ENCODE measurements at regions not wholly inside any gene's neighbourhood (a gene's known extent, or its start where the extent isn't known, plus 50 kb on each side); places are given as distances from the start of the nearest gene placed in this dataset.
"Not testable (repeated sequence)": the region's sequence is repeated elsewhere in the genome, so short reads cannot be mapped to it uniquely, and the experiment has no call there.

DNA sequence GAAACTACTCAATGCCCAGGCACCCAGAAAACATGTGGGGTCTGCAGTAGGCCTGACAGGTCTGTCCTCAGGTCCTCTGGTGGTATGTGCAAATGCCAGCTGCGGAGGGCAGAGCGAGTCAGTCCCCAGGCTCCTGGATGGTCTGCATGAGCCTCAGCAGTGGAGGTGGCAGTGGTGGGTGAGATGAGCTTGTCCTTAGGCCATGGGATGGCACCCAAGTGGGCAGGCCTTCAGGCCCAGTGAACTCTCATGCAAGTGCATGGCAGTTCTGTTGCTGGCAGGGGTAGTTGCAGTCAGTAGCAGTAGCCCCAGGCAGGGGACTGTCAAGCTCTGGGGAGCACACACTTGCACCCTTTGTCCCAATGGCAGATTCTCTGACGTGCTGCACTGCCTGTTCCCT is 106.3 kb upstream of the ANXA10 start:
- H3K36me3 Mint-ChIP-seq (ENCODE audit: low read depth, unreplicated experiment), result no peaks in the 10 kb centered on the region
- no peaks in the 10 kb centered on the region for H3K79me2 ChIP-seq (ENCODE audit: insufficient read depth, low read length)
- no peaks in the 10 kb centered on the region for H3K27me3 Mint-ChIP-seq (ENCODE audit: low read depth, unreplicated experiment)
- H3K4me3 ChIP-seq (ENCODE audit: insufficient read depth, low read depth, low read length), result no peak overlapping the region
- H3K4me2 ChIP-seq (ENCODE audit: low read length), result no peak overlapping the region
- H2AFZ ChIP-seq (ENCODE audit: low read depth, low read length), result no peak overlapping the region
- H3K4me3 Mint-ChIP-seq (ENCODE audit: unreplicated experiment), result no peak overlapping the region
- TF ChIP-seq, protein P1, sequence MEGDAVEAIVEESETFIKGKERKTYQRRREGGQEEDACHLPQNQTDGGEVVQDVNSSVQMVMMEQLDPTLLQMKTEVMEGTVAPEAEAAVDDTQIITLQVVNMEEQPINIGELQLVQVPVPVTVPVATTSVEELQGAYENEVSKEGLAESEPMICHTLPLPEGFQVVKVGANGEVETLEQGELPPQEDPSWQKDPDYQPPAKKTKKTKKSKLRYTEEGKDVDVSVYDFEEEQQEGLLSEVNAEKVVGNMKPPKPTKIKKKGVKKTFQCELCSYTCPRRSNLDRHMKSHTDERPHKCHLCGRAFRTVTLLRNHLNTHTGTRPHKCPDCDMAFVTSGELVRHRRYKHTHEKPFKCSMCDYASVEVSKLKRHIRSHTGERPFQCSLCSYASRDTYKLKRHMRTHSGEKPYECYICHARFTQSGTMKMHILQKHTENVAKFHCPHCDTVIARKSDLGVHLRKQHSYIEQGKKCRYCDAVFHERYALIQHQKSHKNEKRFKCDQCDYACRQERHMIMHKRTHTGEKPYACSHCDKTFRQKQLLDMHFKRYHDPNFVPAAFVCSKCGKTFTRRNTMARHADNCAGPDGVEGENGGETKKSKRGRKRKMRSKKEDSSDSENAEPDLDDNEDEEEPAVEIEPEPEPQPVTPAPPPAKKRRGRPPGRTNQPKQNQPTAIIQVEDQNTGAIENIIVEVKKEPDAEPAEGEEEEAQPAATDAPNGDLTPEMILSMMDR (IDR thresholded peaks at IDR 0.05; ENCODE audit: insufficient read depth, low read depth, low read length), result no peak
- TF ChIP-seq EZH2 (IDR thresholded peaks at IDR 0.05; ENCODE audit: insufficient read depth, low read length), result no peak
- no peaks in the 10 kb centered on the region for H3K4me1 Mint-ChIP-seq (ENCODE audit: low read depth, unreplicated experiment)
- no peak for DNase-seq (ENCODE audit: low read depth)
- no peak overlapping the region for H3K27ac Mint-ChIP-seq (ENCODE audit: unreplicated experiment)
- peaks cover 9% of the 10 kb centered on the region for H3K9me3 Mint-ChIP-seq (ENCODE audit: unreplicated experiment)
- no peak for FAIRE-seq
- no peaks in the 10 kb centered on the region for H3K4me1 ChIP-seq (ENCODE audit: insufficient read depth, low read length)
- no peaks in the 10 kb centered on the region for H3K27me3 ChIP-seq (ENCODE audit: insufficient read depth, low read length)
- no peak overlapping the region for H3K9ac ChIP-seq (ENCODE audit: low read length)
- H3K36me3 ChIP-seq (ENCODE audit: insufficient read depth, low read length), result no peaks in the 10 kb centered on the region
- H3K27ac ChIP-seq (ENCODE audit: low read depth, low read length), result no peak overlapping the region
- H4K20me1 ChIP-seq (ENCODE audit: insufficient read depth, low read length), result no peaks in the 10 kb centered on the region
- H3K9me3 ChIP-seq (ENCODE audit: insufficient read depth, low read depth, low read length), result no peaks in the 10 kb centered on the region

DNA sequence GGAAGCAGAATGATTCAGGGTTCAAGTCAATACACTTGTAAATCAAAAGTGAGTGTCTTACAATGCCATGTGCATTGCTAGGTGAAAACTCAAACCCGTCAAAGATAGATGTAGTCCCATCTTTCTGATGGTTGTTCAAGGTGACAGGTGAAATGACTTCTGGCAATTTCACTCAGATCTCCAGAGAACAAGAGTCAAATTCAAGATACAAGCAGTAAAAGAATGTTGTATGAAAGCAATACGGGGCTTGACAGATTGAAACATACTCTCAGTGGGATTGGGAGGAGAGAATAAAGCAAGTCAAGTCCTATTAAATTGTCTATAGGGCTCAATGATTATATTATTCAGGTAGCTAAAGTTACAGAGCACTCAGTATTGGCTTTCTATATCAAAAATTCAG is 105.1 kb upstream of the ANXA10 start:
- H3K4me1 Mint-ChIP-seq (ENCODE audit: low read depth, unreplicated experiment), result no peaks in the 10 kb centered on the region
- peaks cover 9% of the 10 kb centered on the region for H3K9me3 Mint-ChIP-seq (ENCODE audit: unreplicated experiment)
- FAIRE-seq, result no peak

DNA sequence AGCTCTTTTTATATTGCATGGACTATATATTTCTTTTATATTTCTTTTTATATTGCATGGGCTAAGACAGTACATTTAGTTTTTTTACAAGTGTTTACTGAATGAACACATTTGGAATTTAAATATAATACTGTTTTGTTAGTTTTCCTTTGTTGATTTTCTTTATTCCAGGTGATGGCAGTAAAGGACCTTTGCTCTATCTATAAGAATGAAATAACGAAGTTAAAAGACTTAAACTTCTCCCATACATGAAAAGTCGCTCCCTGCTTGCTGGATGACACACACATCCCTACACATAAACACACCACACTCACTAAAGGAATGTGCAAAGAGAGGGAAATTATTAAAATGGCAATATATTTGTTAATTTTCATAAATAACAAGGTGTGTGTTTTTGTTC is 102.5 kb upstream of the ANXA10 start:
- Histone ChIP-seq H3K27ac (ENCODE audit: low read depth, low read length) (no peak overlapping the region), H3K79me2 (ENCODE audit: insufficient read depth, low read length) (no peaks in the 10 kb centered on the region), H4K20me1 (ENCODE audit: insufficient read depth, low read length) (no peaks in the 10 kb centered on the region), H3K4me1 (ENCODE audit: insufficient read depth, low read length) (no peaks in the 10 kb centered on the region), H3K27me3 (ENCODE audit: insufficient read depth, low read length) (no peaks in the 10 kb centered on the region), H3K9me3 (ENCODE audit: insufficient read depth, low read depth, low read length) (no peaks in the 10 kb centered on the region), H2AFZ (ENCODE audit: low read depth, low read length) (no peak overlapping the region), H3K36me3 (ENCODE audit: insufficient read depth, low read length) (no peaks in the 10 kb centered on the region), H3K9ac (ENCODE audit: low read length) (no peak overlapping the region), H3K4me3 (ENCODE audit: insufficient read depth, low read depth, low read length) (no peak overlapping the region), H3K4me2 (ENCODE audit: low read length) (no peak overlapping the region)
- DNase-seq (ENCODE audit: low read depth) (no peak), FAIRE-seq (no peak)
- H3K36me3 Mint-ChIP-seq (ENCODE audit: low read depth, unreplicated experiment), result no peaks in the 10 kb centered on the region
- peaks cover under 1% of the 10 kb centered on the region for H3K9me3 Mint-ChIP-seq (ENCODE audit: unreplicated experiment)
- H3K27ac Mint-ChIP-seq (ENCODE audit: unreplicated experiment), result no peak overlapping the region
- TF ChIP-seq, protein P1 (IDR thresholded peaks at IDR 0.05; ENCODE audit: insufficient read depth, low read depth, low read length), result no peak
- no peak for TF ChIP-seq EZH2 (IDR thresholded peaks at IDR 0.05; ENCODE audit: insufficient read depth, low read length)
- H3K27me3 Mint-ChIP-seq (ENCODE audit: low read depth, unreplicated experiment), result no peaks in the 10 kb centered on the region
- H3K4me1 Mint-ChIP-seq (ENCODE audit: low read depth, unreplicated experiment), result no peaks in the 10 kb centered on the region
- H3K4me3 Mint-ChIP-seq (ENCODE audit: unreplicated experiment), result no peak overlapping the region

More for the DNA sequence above, 105.1 kb upstream of the ANXA10 start:
- TF ChIP-seq, protein P1 (IDR thresholded peaks at IDR 0.05; ENCODE audit: insufficient read depth, low read depth, low read length), result no peak
- TF ChIP-seq EZH2 (IDR thresholded peaks at IDR 0.05; ENCODE audit: insufficient read depth, low read length), result no peak
- Histone ChIP-seq H3K36me3 (ENCODE audit: insufficient read depth, low read length) (no peaks in the 10 kb centered on the region), H3K4me2 (ENCODE audit: low read length) (no peak overlapping the region), H3K27me3 (ENCODE audit: insufficient read depth, low read length) (no peaks in the 10 kb centered on the region), H2AFZ (ENCODE audit: low read depth, low read length) (no peak overlapping the region), H3K4me1 (ENCODE audit: insufficient read depth, low read length) (no peaks in the 10 kb centered on the region), H3K4me3 (ENCODE audit: insufficient read depth, low read depth, low read length) (no peak overlapping the region), H4K20me1 (ENCODE audit: insufficient read depth, low read length) (no peaks in the 10 kb centered on the region), H3K27ac (ENCODE audit: low read depth, low read length) (no peak overlapping the region), H3K79me2 (ENCODE audit: insufficient read depth, low read length) (no peaks in the 10 kb centered on the region), H3K9me3 (ENCODE audit: insufficient read depth, low read depth, low read length) (no peaks in the 10 kb centered on the region), H3K9ac (ENCODE audit: low read length) (no peak overlapping the region)
- DNase-seq (ENCODE audit: low read depth), result no peak
- H3K27ac Mint-ChIP-seq (ENCODE audit: unreplicated experiment), result no peak overlapping the region
- no peaks in the 10 kb centered on the region for H3K36me3 Mint-ChIP-seq (ENCODE audit: low read depth, unreplicated experiment)
- no peak overlapping the region for H3K4me3 Mint-ChIP-seq (ENCODE audit: unreplicated experiment)
- no peaks in the 10 kb centered on the region for H3K27me3 Mint-ChIP-seq (ENCODE audit: low read depth, unreplicated experiment)

DNA sequence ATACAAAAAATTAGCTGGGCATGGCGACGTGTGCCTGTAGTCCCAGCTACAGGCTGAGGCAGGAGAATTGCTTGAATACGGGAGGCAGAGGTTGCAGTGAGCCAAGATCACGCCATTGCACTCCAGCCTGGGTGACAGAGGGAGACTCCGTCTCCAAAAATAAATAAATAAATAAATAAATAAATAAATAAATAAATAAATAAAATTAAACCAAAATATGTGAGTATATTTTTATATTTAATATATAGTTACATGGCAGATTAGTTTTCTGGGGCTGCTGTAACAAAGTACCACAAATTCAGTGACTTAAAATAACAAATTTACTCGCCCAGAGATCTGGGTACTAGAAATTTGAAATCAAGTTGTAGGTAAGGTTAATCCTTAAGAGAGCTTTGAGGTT is 84.2 kb upstream of the ANXA10 start:
- H3K4me1 Mint-ChIP-seq (ENCODE audit: low read depth, unreplicated experiment); H4K20me1 ChIP-seq (ENCODE audit: insufficient read depth, low read length); DNase-seq (ENCODE audit: low read depth); H3K27me3 ChIP-seq (ENCODE audit: insufficient read depth, low read length); H3K27me3 Mint-ChIP-seq (ENCODE audit: low read depth, unreplicated experiment); H3K79me2 ChIP-seq (ENCODE audit: insufficient read depth, low read length); H3K4me3 ChIP-seq (ENCODE audit: insufficient read depth, low read depth, low read length); H3K4me1 ChIP-seq (ENCODE audit: insufficient read depth, low read length); H3K36me3 Mint-ChIP-seq (ENCODE audit: low read depth, unreplicated experiment); FAIRE-seq; H3K4me2 ChIP-seq (ENCODE audit: low read length); H3K9me3 ChIP-seq (ENCODE audit: insufficient read depth, low read depth, low read length); H2AFZ ChIP-seq (ENCODE audit: low read depth, low read length); H3K9ac ChIP-seq (ENCODE audit: low read length); H3K27ac ChIP-seq (ENCODE audit: low read depth, low read length); H3K4me3 Mint-ChIP-seq (ENCODE audit: unreplicated experiment); H3K36me3 ChIP-seq (ENCODE audit: insufficient read depth, low read length); H3K9me3 Mint-ChIP-seq (ENCODE audit: unreplicated experiment); H3K27ac Mint-ChIP-seq (ENCODE audit: unreplicated experiment): not testable (repeated sequence)

Data from astrocyte (in vitro differentiated cells and primary cell).